ENCODE measurements at regions not wholly inside any gene's neighbourhood (a gene's known extent, or its start where the extent isn't known, plus 50 kb on each side); places are given as distances from the start of the nearest gene placed in this dataset.
"Not testable (repeated sequence)": the region's sequence is repeated elsewhere in the genome, so short reads cannot be mapped to it uniquely, and the experiment has no call there.

- H3K4me1 ChIP-seq (ENCODE audit: control insufficient read depth in 1 of 2, insufficient read depth in 2 of 2, low read length in 2 of 2); H3K27me3 Mint-ChIP-seq (ENCODE audit: low read depth in 3 of 3); H3K36me3 ChIP-seq (replicated peaks in 1 of 2; ENCODE audit: control insufficient read depth in 1 of 2, insufficient read depth in 2 of 2, low read length in 2 of 2); H4K20me1 ChIP-seq (ENCODE audit: insufficient read depth, low read length); H3K9me3 Mint-ChIP-seq; H3K4me2 ChIP-seq (replicated peaks; ENCODE audit: extremely low read depth, low read length, poor library complexity, severe bottlenecking); H3K27ac Mint-ChIP-seq; H2AFZ ChIP-seq (ENCODE audit: insufficient read depth, low read depth, low read length, poor library complexity, severe bottlenecking); H3K4me3 ChIP-seq (replicated peaks in 1 of 3; ENCODE audit: low read depth in 2 of 3, low read length in 3 of 3); H3K36me3 Mint-ChIP-seq; H3K9me3 ChIP-seq (replicated peaks in 1 of 2; ENCODE audit: control insufficient read depth in 1 of 2, insufficient read depth in 1 of 2, low read length in 2 of 2); H3K27me3 ChIP-seq (ENCODE audit: control insufficient read depth in 2 of 2, insufficient read depth in 2 of 2, low read length in 2 of 2); H3K9ac ChIP-seq (ENCODE audit: insufficient read depth, low read length, poor library complexity, severe bottlenecking); H3K4me1 Mint-ChIP-seq; DNase-seq; intact Hi-C loops (cut with micrococcal nuclease); H3K79me2 ChIP-seq (ENCODE audit: insufficient read depth, low read length); H3K27ac ChIP-seq (ENCODE audit: low read depth in 1 of 2, low read length in 2 of 2); H3K4me3 Mint-ChIP-seq: not testable (repeated sequence)
- WGBS (ENCODE audit: insufficient coverage) = 95% methylated on average over 7 of the region's 10 CpGs
Measured at GRCh38 chr5:100011160-100011559, 524.0 kb upstream of the FAM174A start.

GRCh38 chr5:100004969-100005368 lies 530.2 kb upstream of the FAM174A start:
- DNase-seq = no peak
- no peak overlapping the region for H3K9ac ChIP-seq (ENCODE audit: insufficient read depth, low read length, poor library complexity, severe bottlenecking)
- no peak overlapping the region for H2AFZ ChIP-seq (ENCODE audit: insufficient read depth, low read depth, low read length, poor library complexity, severe bottlenecking)
- H3K9me3 Mint-ChIP-seq = peaks cover 0 to 4% (median 0%) of the 10 kb centered on the region in 7 donors
- H3K4me3 ChIP-seq (replicated peaks in 1 of 3; ENCODE audit: low read depth in 2 of 3, low read length in 3 of 3) = no peak overlapping the region
- no peak for TF ChIP-seq CTCF (IDR thresholded peaks at IDR 0.05)
- no peak overlapping the region for H3K4me3 Mint-ChIP-seq
- H3K27me3 Mint-ChIP-seq (ENCODE audit: low read depth in 3 of 3) = peaks cover 0 to 3% (median 0%) of the 10 kb centered on the region in 3 donors
- H3K9me3 ChIP-seq (replicated peaks in 1 of 2; ENCODE audit: control insufficient read depth in 1 of 2, insufficient read depth in 1 of 2, low read length in 2 of 2) = no peaks in the 10 kb centered on the region
- no peaks in the 10 kb centered on the region for H3K27me3 ChIP-seq (ENCODE audit: control insufficient read depth in 2 of 2, insufficient read depth in 2 of 2, low read length in 2 of 2)
- no peaks in the 10 kb centered on the region for H3K36me3 ChIP-seq (replicated peaks in 1 of 2; ENCODE audit: control insufficient read depth in 1 of 2, insufficient read depth in 2 of 2, low read length in 2 of 2)
- H3K27ac Mint-ChIP-seq = no peak overlapping the region
- no peak overlapping the region for H3K27ac ChIP-seq (ENCODE audit: low read depth in 1 of 2, low read length in 2 of 2)
- H3K79me2 ChIP-seq (ENCODE audit: insufficient read depth, low read length) = no peaks in the 10 kb centered on the region
- intact Hi-C loops (cut with micrococcal nuclease) = no loop called here
- H3K4me1 ChIP-seq (ENCODE audit: control insufficient read depth in 1 of 2, insufficient read depth in 2 of 2, low read length in 2 of 2) = no peaks in the 10 kb centered on the region
- no peaks in the 10 kb centered on the region for H3K36me3 Mint-ChIP-seq
- H4K20me1 ChIP-seq (ENCODE audit: insufficient read depth, low read length) = no peaks in the 10 kb centered on the region
- H3K4me1 Mint-ChIP-seq = no peaks in the 10 kb centered on the region
- H3K4me2 ChIP-seq (replicated peaks; ENCODE audit: extremely low read depth, low read length, poor library complexity, severe bottlenecking) = no peak overlapping the region
